ENCODE measurements at regions not wholly inside any gene's neighbourhood (a gene's known extent, or its start where the extent isn't known, plus 50 kb on each side); places are given as distances from the start of the nearest gene placed in this dataset.

GRCh38 chr1:224506141-224506814 lies 71.7 kb upstream of the WDR26 start:
- SMC1A ChIA-PET (ENCODE audit: uncharacterized antibody, unreplicated experiment) = interaction anchor here (0.7 to 1.7 kb wide), 3 partner anchors 8 to 416 kb away, joined by 4 to 5 read pairs (median 4); no protein-coding TSS in a partner anchor
- TF ChIP-seq SUPT20H (IDR thresholded peaks at IDR 0.05; ENCODE audit: borderline replicate concordance, control insufficient read depth, low read depth, low read length) (no peak), CBFB (IDR thresholded peaks at IDR 0.05; ENCODE audit: low read depth) (no peak), ZNF274 (IDR thresholded peaks at IDR 0.05; ENCODE audit: insufficient read depth, insufficient read length) (no peak), RB1 (IDR thresholded peaks at IDR 0.05; ENCODE audit: borderline replicate concordance) (no peak), FOXK2 (IDR thresholded peaks at IDR 0.05) (no peak), PRDM15 (CRISPR knock-in tag; IDR thresholded peaks at IDR 0.05) (no peak), IKZF1 (conservative IDR thresholded peaks at IDR 0.05) (no peak), RCOR1 (conservative IDR thresholded peaks at IDR 0.05; ENCODE audit: low read depth, low read length) (no peak), SMARCA5 (IDR thresholded peaks at IDR 0.05) (no peak), NRF1 (conservative IDR thresholded peaks at IDR 0.05; ENCODE audit: low read depth, low read length) (no peak)
- TF ChIP-seq, protein P1, sequence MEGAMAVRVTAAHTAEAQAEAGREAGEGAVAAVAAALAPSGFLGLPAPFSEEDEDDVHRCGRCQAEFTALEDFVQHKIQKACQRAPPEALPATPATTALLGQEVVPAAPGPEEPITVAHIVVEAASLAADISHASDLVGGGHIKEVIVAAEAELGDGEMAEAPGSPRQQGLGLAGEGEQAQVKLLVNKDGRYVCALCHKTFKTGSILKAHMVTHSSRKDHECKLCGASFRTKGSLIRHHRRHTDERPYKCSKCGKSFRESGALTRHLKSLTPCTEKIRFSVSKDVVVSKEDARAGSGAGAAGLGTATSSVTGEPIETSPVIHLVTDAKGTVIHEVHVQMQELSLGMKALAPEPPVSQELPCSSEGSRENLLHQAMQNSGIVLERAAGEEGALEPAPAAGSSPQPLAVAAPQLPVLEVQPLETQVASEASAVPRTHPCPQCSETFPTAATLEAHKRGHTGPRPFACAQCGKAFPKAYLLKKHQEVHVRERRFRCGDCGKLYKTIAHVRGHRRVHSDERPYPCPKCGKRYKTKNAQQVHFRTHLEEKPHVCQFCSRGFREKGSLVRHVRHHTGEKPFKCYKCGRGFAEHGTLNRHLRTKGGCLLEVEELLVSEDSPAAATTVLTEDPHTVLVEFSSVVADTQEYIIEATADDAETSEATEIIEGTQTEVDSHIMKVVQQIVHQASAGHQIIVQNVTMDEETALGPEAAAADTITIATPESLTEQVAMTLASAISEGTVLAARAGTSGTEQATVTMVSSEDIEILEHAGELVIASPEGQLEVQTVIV (IDR thresholded peaks at IDR 0.05; ENCODE audit: borderline replicate concordance, partially characterized antibody) = no peak
- TF ChIP-seq, protein P2, sequence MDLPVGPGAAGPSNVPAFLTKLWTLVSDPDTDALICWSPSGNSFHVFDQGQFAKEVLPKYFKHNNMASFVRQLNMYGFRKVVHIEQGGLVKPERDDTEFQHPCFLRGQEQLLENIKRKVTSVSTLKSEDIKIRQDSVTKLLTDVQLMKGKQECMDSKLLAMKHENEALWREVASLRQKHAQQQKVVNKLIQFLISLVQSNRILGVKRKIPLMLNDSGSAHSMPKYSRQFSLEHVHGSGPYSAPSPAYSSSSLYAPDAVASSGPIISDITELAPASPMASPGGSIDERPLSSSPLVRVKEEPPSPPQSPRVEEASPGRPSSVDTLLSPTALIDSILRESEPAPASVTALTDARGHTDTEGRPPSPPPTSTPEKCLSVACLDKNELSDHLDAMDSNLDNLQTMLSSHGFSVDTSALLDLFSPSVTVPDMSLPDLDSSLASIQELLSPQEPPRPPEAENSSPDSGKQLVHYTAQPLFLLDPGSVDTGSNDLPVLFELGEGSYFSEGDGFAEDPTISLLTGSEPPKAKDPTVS (IDR thresholded peaks at IDR 0.05; ENCODE audit: low read depth, low read length) = no peak
- TF ChIP-seq, protein P3, sequence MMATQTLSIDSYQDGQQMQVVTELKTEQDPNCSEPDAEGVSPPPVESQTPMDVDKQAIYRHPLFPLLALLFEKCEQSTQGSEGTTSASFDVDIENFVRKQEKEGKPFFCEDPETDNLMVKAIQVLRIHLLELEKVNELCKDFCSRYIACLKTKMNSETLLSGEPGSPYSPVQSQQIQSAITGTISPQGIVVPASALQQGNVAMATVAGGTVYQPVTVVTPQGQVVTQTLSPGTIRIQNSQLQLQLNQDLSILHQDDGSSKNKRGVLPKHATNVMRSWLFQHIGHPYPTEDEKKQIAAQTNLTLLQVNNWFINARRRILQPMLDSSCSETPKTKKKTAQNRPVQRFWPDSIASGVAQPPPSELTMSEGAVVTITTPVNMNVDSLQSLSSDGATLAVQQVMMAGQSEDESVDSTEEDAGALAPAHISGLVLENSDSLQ (IDR thresholded peaks at IDR 0.05) = no peak
- TF ChIP-seq, protein P4, sequence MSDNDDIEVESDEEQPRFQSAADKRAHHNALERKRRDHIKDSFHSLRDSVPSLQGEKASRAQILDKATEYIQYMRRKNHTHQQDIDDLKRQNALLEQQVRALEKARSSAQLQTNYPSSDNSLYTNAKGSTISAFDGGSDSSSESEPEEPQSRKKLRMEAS (IDR thresholded peaks at IDR 0.05; ENCODE audit: low read depth, low read length) = no peak

More at GRCh38 chr1:224506141-224506814, 71.7 kb upstream of the WDR26 start:
- DNase-seq (ENCODE audit: low read depth, low spot score) (no peak), FAIRE-seq (no peak), ATAC-seq (no peak)
- Histone ChIP-seq H2AFZ (ENCODE audit: control insufficient read depth, low read depth, low read length) (no peak overlapping the region), H3K27ac (ENCODE audit: control insufficient read depth, insufficient read depth) (no peak overlapping the region), H3K36me3 (ENCODE audit: control insufficient read depth in 2 of 2, insufficient read depth in 2 of 2, low read length in 1 of 2) (no peaks in the 10 kb centered on the region), H3K9me3 (replicated peaks; ENCODE audit: control insufficient read depth, insufficient read depth, low read length) (no peaks in the 10 kb centered on the region), H3K79me2 (ENCODE audit: control insufficient read depth, insufficient read depth, low read length) (no peaks in the 10 kb centered on the region), H3K4me1 (ENCODE audit: control insufficient read depth, insufficient read depth, low read length) (peaks cover 25% of the 10 kb centered on the region), H3K4me3 (no peak overlapping the region), H3K4me2 (ENCODE audit: control insufficient read depth, insufficient read depth) (no peak overlapping the region), H3K9ac (ENCODE audit: control insufficient read depth, insufficient read depth, low read length) (no peak overlapping the region), H3K27me3 (replicated peaks in 1 of 2; ENCODE audit: control insufficient read depth in 2 of 2, insufficient read depth in 2 of 2, low read length in 1 of 2) (no peaks in the 10 kb centered on the region), H4K20me1 (ENCODE audit: control insufficient read depth, insufficient read depth) (no peaks in the 10 kb centered on the region)
- POLR2A ChIA-PET = no interaction called here
- CTCF ChIA-PET = interaction anchor here (0.8 to 1.4 kb wide), 3 partner anchors 345 to 390 kb away, joined by 3 to 4 read pairs (median 3); no protein-coding TSS in a partner anchor
- in situ Hi-C loops (cut with MboI) = no loop called here
- RAD21 ChIA-PET (ENCODE audit: unreplicated experiment) = interaction anchor here (1.0 kb wide), 1 partner anchor 416 kb away, joined by 3 read pairs; no protein-coding TSS in a partner anchor
- no TSS peak for BruUV-seq (replicated peaks)
- WGBS (ENCODE audit: insufficient coverage, insufficient replicate concordance, low lambda C conversion rate, missing lambda C conversion rate) = 76% methylated on average over 18 of the region's 18 CpGs
- intact Hi-C loops (cut with micrococcal nuclease; ENCODE audit: unreplicated experiment) = no loop called here

Data from GM12878 (cell line).